ENCODE measurements at regions not wholly inside any gene's neighbourhood (a gene's known extent, or its start where the extent isn't known, plus 50 kb on each side); places are given as distances from the start of the nearest gene placed in this dataset.

DNA sequence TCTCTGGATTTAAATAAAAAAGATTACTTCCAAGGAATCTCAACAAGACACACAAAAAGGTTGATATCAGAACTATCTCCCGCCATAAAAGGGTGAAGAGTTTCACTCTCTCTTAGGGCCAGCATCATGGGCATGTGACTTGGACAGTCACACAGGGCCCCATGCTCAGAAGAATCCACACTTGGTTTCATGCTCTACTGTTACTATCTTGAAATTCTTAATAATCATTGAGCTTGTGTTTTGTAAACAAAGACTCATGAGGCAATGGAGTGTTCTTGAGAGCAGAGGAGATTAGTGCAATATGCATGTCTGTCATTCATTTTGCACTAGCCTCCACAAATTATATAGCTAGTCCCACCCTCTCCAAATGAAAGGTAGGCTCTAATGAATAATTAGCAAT is 58.4 kb downstream of the HMHB1 start:
- H3K9me3 ChIP-seq (ENCODE audit: insufficient read depth, low read length), result no peaks in the 10 kb centered on the region
- H3K4me3 ChIP-seq (ENCODE audit: low read length), result no peak overlapping the region
- H3K79me2 ChIP-seq (ENCODE audit: low read length), result no peaks in the 10 kb centered on the region
- H3K4me2 ChIP-seq (ENCODE audit: low read length), result no peak overlapping the region
- no peak overlapping the region for H3K27ac ChIP-seq (ENCODE audit: low read length)
- H3K36me3 ChIP-seq (replicated peaks; ENCODE audit: low read depth, low read length), result no peaks in the 10 kb centered on the region
- H4K20me1 ChIP-seq (ENCODE audit: insufficient read depth, low read length), result no peaks in the 10 kb centered on the region
- no peaks in the 10 kb centered on the region for H3K4me1 ChIP-seq (ENCODE audit: low read length)
- no peak overlapping the region for H2AFZ ChIP-seq (ENCODE audit: low read depth, low read length)
- TF ChIP-seq, protein P1, sequence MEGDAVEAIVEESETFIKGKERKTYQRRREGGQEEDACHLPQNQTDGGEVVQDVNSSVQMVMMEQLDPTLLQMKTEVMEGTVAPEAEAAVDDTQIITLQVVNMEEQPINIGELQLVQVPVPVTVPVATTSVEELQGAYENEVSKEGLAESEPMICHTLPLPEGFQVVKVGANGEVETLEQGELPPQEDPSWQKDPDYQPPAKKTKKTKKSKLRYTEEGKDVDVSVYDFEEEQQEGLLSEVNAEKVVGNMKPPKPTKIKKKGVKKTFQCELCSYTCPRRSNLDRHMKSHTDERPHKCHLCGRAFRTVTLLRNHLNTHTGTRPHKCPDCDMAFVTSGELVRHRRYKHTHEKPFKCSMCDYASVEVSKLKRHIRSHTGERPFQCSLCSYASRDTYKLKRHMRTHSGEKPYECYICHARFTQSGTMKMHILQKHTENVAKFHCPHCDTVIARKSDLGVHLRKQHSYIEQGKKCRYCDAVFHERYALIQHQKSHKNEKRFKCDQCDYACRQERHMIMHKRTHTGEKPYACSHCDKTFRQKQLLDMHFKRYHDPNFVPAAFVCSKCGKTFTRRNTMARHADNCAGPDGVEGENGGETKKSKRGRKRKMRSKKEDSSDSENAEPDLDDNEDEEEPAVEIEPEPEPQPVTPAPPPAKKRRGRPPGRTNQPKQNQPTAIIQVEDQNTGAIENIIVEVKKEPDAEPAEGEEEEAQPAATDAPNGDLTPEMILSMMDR (IDR thresholded peaks at IDR 0.05; ENCODE audit: low read depth, low read length), result no peak
- TF ChIP-seq EZH2phosphoT487 (IDR thresholded peaks at IDR 0.05; ENCODE audit: low read depth), result no peak
- no peak overlapping the region for H3K9ac ChIP-seq (ENCODE audit: low read length)
- no peaks in the 10 kb centered on the region for H3K27me3 ChIP-seq (ENCODE audit: low read depth, low read length)

DNA sequence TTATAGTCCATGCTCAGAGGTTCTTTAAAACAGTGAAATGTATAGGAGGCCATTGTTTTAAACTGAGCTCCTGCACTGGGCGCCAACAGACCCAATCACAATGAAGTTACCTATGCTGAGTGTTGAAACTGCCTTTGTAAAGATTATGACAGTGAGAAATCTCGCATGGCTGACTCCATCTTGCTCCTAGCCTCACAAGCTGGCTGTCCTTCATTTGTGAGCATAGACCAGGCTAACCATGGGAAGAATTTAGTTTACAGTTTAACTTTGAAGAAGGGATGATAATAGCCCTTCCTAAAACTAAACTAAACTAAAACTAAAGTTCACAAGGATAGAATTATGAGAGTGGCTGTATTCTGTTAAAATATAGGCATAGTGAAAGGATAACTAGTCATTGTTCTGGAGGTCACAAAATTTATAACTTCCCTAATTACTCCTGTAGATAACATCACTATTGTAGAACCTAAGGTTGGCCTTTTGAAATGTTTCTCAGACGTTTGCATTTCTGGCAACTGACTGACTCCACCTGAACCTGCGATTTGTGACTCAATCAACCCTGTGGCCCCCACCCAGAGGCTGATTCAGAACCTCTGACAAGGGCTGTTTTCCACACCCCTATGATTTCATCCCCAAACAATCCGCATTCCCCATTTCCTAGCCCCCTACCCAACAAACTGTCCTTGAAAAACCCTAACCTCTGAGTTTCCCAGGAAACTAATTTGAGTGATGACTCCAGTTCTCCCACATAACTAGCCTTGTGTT is 59.1 kb downstream of the HMHB1 start:
- H3K79me2 ChIP-seq (ENCODE audit: low read length), result no peaks in the 10 kb centered on the region
- no peak overlapping the region for H3K4me2 ChIP-seq (ENCODE audit: low read length)
- no peaks in the 10 kb centered on the region for H4K20me1 ChIP-seq (ENCODE audit: insufficient read depth, low read length)
- H3K4me1 ChIP-seq (ENCODE audit: low read length), result no peaks in the 10 kb centered on the region
- TF ChIP-seq EZH2phosphoT487 (IDR thresholded peaks at IDR 0.05; ENCODE audit: low read depth), result no peak
- TF ChIP-seq, protein P1 (IDR thresholded peaks at IDR 0.05; ENCODE audit: low read depth, low read length), result no peak
- no peaks in the 10 kb centered on the region for H3K36me3 ChIP-seq (replicated peaks; ENCODE audit: low read depth, low read length)
- no peak overlapping the region for H3K27ac ChIP-seq (ENCODE audit: low read length)
- no peak overlapping the region for H3K4me3 ChIP-seq (ENCODE audit: low read length)
- no peaks in the 10 kb centered on the region for H3K9me3 ChIP-seq (ENCODE audit: insufficient read depth, low read length)
- H3K27me3 ChIP-seq (ENCODE audit: low read depth, low read length), result no peaks in the 10 kb centered on the region
- H2AFZ ChIP-seq (ENCODE audit: low read depth, low read length), result no peak overlapping the region
- H3K9ac ChIP-seq (ENCODE audit: low read length), result no peak overlapping the region

DNA sequence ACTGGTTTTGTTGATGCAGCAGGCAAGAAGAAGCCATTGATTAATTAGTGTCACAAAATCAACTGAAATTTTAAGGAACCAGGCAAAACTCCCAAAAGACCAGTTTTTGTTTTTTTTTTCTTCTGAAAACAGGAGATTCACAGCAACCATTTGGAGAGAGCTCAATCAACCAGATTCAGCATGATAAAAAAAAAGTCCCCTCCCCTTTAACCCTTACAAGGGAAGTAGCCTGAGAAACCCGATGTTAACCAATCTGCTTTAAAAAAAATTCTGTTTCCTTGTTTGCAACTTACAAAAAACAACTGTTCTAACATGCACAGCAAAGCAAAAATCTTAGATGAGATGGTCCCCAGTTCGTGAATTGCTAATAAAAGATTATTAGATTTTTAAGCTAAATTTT is 59.7 kb downstream of the HMHB1 start:
- Histone ChIP-seq H4K20me1 (ENCODE audit: insufficient read depth, low read length) (no peaks in the 10 kb centered on the region), H3K9me3 (ENCODE audit: insufficient read depth, low read length) (no peaks in the 10 kb centered on the region), H3K9ac (ENCODE audit: low read length) (no peak overlapping the region), H3K4me1 (ENCODE audit: low read length) (no peaks in the 10 kb centered on the region), H3K4me3 (ENCODE audit: low read length) (no peak overlapping the region), H3K79me2 (ENCODE audit: low read length) (no peaks in the 10 kb centered on the region), H2AFZ (ENCODE audit: low read depth, low read length) (no peak overlapping the region), H3K27ac (ENCODE audit: low read length) (no peak overlapping the region), H3K27me3 (ENCODE audit: low read depth, low read length) (no peaks in the 10 kb centered on the region), H3K36me3 (replicated peaks; ENCODE audit: low read depth, low read length) (no peaks in the 10 kb centered on the region), H3K4me2 (ENCODE audit: low read length) (no peak overlapping the region)
- TF ChIP-seq, protein P1 (IDR thresholded peaks at IDR 0.05; ENCODE audit: low read depth, low read length), result no peak

DNA sequence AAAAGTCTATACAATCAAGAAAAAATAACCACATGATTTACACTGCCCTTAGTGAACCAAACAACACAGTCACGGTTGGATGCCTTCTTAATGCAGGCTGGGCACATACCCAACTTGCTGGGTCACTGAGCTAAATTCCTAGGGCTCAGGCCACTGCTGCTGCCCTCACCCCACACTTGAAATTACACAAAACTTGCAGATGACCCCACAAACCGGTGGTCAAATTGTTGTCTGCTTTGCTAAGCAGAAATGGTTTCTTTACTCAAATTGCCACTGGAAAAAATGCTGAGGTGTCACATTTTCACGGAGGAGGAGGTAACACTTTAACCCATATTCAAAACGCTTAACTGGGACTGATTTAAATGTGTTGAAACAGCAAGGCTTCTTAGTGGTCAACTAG is 62.4 kb downstream of the HMHB1 start:
- TF ChIP-seq, protein P1 (IDR thresholded peaks at IDR 0.05; ENCODE audit: low read depth, low read length), result no peak
- TF ChIP-seq EZH2phosphoT487 (IDR thresholded peaks at IDR 0.05; ENCODE audit: low read depth), result no peak
- Histone ChIP-seq H3K4me3 (ENCODE audit: low read length) (no peak overlapping the region), H3K9ac (ENCODE audit: low read length) (no peak overlapping the region), H3K36me3 (replicated peaks; ENCODE audit: low read depth, low read length) (no peaks in the 10 kb centered on the region), H4K20me1 (ENCODE audit: insufficient read depth, low read length) (no peaks in the 10 kb centered on the region), H3K79me2 (ENCODE audit: low read length) (no peaks in the 10 kb centered on the region), H3K27me3 (ENCODE audit: low read depth, low read length) (no peaks in the 10 kb centered on the region), H3K27ac (ENCODE audit: low read length) (no peak overlapping the region), H2AFZ (ENCODE audit: low read depth, low read length) (no peak overlapping the region), H3K4me2 (ENCODE audit: low read length) (no peak overlapping the region), H3K9me3 (ENCODE audit: insufficient read depth, low read length) (no peaks in the 10 kb centered on the region), H3K4me1 (ENCODE audit: low read length) (no peaks in the 10 kb centered on the region)
